ENCODE measurements at regions not wholly inside any gene's neighbourhood (a gene's known extent, or its start where the extent isn't known, plus 50 kb on each side); places are given as distances from the start of the nearest gene placed in this dataset.

- Histone ChIP-seq H4K20me1 (ENCODE audit: insufficient read depth, low read length) (no peaks in the 10 kb centered on the region), H3F3A (ENCODE audit: insufficient read depth, low read length) (no peaks in the 10 kb centered on the region), H3K9me2 (ENCODE audit: low read depth, low read length) (no peaks in the 10 kb centered on the region), H3K36me3 (ENCODE audit: insufficient read depth, low read length) (no peaks in the 10 kb centered on the region), H2AFZ (ENCODE audit: low read length) (no peak overlapping the region), H3K4me3 (ENCODE audit: low read depth, low read length, poor library complexity, severe bottlenecking) (no peak overlapping the region), H3K27me3 (ENCODE audit: insufficient read depth, low read length) (no peaks in the 10 kb centered on the region), H3K9me3 (ENCODE audit: low read length) (no peaks in the 10 kb centered on the region), H3K4me1 (ENCODE audit: insufficient read depth, low read length, severe bottlenecking) (no peaks in the 10 kb centered on the region), H3K27ac (ENCODE audit: low read depth, low read length, poor library complexity, severe bottlenecking) (no peak overlapping the region), H3K79me2 (ENCODE audit: insufficient read depth, low read length) (no peaks in the 10 kb centered on the region), H3K9ac (ENCODE audit: low read length) (no peak overlapping the region), H3K4me2 (ENCODE audit: low read length) (no peak overlapping the region)
- no peak for TF ChIP-seq EZH2 (IDR thresholded peaks at IDR 0.05; ENCODE audit: borderline replicate concordance, low read length)
- peak; percentile 30; the same call in 1 of the 2 replicates for TF ChIP-seq CTCF (IDR thresholded peaks at IDR 0.05; ENCODE audit: low read length)
Measured at GRCh38 chr6:23446469-23446967, 679.5 kb upstream of the NRSN1 start.

- Histone ChIP-seq H3K9ac (ENCODE audit: low read length) (no peak overlapping the region), H3F3A (ENCODE audit: insufficient read depth, low read length) (no peaks in the 10 kb centered on the region), H3K36me3 (ENCODE audit: insufficient read depth, low read length) (no peaks in the 10 kb centered on the region), H3K79me2 (ENCODE audit: insufficient read depth, low read length) (no peaks in the 10 kb centered on the region), H3K27ac (ENCODE audit: low read depth, low read length, poor library complexity, severe bottlenecking) (no peak overlapping the region), H3K4me1 (ENCODE audit: insufficient read depth, low read length, severe bottlenecking) (no peaks in the 10 kb centered on the region), H3K27me3 (ENCODE audit: insufficient read depth, low read length) (no peaks in the 10 kb centered on the region), H3K9me2 (ENCODE audit: low read depth, low read length) (no peaks in the 10 kb centered on the region), H4K20me1 (ENCODE audit: insufficient read depth, low read length) (no peaks in the 10 kb centered on the region), H2AFZ (ENCODE audit: low read length) (no peak overlapping the region), H3K4me3 (ENCODE audit: low read depth, low read length, poor library complexity, severe bottlenecking) (no peak overlapping the region), H3K9me3 (ENCODE audit: low read length) (no peaks in the 10 kb centered on the region), H3K4me2 (ENCODE audit: low read length) (no peak overlapping the region)
- TF ChIP-seq CTCF (IDR thresholded peaks at IDR 0.05; ENCODE audit: low read length), result no peak
- no peak for TF ChIP-seq EZH2 (IDR thresholded peaks at IDR 0.05; ENCODE audit: borderline replicate concordance, low read length)
Measured at GRCh38 chr6:23447731-23448130, 678.3 kb upstream of the NRSN1 start.

GRCh38 chr6:23448281-23448680 is 677.7 kb upstream of the NRSN1 start:
- Histone ChIP-seq H3F3A (ENCODE audit: insufficient read depth, low read length) (no peaks in the 10 kb centered on the region), H2AFZ (ENCODE audit: low read length) (no peak overlapping the region)
- TF ChIP-seq EZH2 (IDR thresholded peaks at IDR 0.05; ENCODE audit: borderline replicate concordance, low read length) (no peak), CTCF (IDR thresholded peaks at IDR 0.05; ENCODE audit: low read length) (no peak)

More at GRCh38 chr6:23448281-23448680, 677.7 kb upstream of the NRSN1 start:
- H3K9me2 ChIP-seq (ENCODE audit: low read depth, low read length), result no peaks in the 10 kb centered on the region
- no peak overlapping the region for H3K4me2 ChIP-seq (ENCODE audit: low read length)
- no peaks in the 10 kb centered on the region for H3K4me1 ChIP-seq (ENCODE audit: insufficient read depth, low read length, severe bottlenecking)
- no peaks in the 10 kb centered on the region for H4K20me1 ChIP-seq (ENCODE audit: insufficient read depth, low read length)
- no peak overlapping the region for H3K9ac ChIP-seq (ENCODE audit: low read length)
- no peak overlapping the region for H3K27ac ChIP-seq (ENCODE audit: low read depth, low read length, poor library complexity, severe bottlenecking)
- no peaks in the 10 kb centered on the region for H3K36me3 ChIP-seq (ENCODE audit: insufficient read depth, low read length)
- no peaks in the 10 kb centered on the region for H3K79me2 ChIP-seq (ENCODE audit: insufficient read depth, low read length)
- no peaks in the 10 kb centered on the region for H3K27me3 ChIP-seq (ENCODE audit: insufficient read depth, low read length)
- H3K9me3 ChIP-seq (ENCODE audit: low read length), result no peaks in the 10 kb centered on the region
- no peak overlapping the region for H3K4me3 ChIP-seq (ENCODE audit: low read depth, low read length, poor library complexity, severe bottlenecking)

All from OCI-LY1 (cell line).